ENCODE measurements at regions not wholly inside any gene's neighbourhood (a gene's known extent, or its start where the extent isn't known, plus 50 kb on each side); places are given as distances from the start of the nearest gene placed in this dataset.

DNA sequence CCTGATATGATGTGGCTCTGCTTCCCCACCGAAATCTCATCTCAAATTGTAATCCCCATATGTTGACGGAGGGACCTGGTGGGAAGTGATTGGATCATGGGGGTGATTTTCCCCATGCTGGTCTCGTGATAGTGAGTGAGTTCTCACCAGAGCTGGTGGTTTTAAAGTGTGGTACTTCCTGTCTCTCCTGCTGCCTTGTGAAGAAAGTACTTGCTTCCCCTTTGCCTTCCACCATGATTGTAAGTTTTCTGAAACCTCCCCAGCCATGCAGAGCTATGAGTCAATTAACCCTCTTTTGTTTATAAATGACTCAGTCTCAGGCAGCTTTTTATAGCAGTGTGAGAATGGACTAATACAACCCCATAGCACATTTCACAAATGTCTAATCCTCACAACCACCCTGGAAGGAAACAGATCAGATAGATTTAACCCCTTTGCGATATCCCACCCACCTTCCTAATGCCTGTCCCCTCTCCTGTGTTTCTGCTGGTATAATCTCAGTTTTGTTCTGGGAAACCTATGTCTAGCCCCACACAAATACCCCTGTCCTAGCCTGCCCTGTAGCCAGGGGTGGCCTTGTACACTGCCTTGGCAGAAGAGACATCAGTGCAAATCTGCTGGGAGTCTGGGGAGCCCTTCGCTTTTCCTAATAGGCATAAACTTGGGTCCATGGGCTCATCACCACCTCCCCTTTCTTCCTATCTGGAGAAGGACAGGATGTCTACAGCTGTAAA, 157.0 kb upstream of the RAI14 start:
- TF ChIP-seq POLR2A (IDR thresholded peaks at IDR 0.05; ENCODE audit: low read depth, low read length) (no peak), POU2F2 (IDR thresholded peaks at IDR 0.05; ENCODE audit: low read depth, low read length) (no peak), TAF1 (IDR thresholded peaks at IDR 0.05; ENCODE audit: low read depth, low read length) (no peak)

All from GM12891 (cell line).